Head of caudate nucleus (tissue), 42 donors: ENCODE measurements at regions not wholly inside any gene's neighbourhood (a gene's known extent, or its start where the extent isn't known, plus 50 kb on each side); places are given as distances from the start of the nearest gene placed in this dataset.
A peak's percentile ranks its signal among the peaks of the same experiment; 100 is the strongest.
"Not testable (repeated sequence)": the region's sequence is repeated elsewhere in the genome, so short reads cannot be mapped to it uniquely, and the experiment has no call there.

Experiments
- DNase-seq, 42 donors: peaks; one replicate each; pipeline versions ENCODE4 v3.0.0 to v3.0.0-alpha.2; 2020 to 2021; ENCODE audit warnings: mixed read lengths in 7 of 42
- intact Hi-C: fragments of 100-400 bp; cut with DNase I; formaldehyde crosslinking; loops from one replicate; pipeline ENCODE4 v1.15.0; 2022

DNA sequence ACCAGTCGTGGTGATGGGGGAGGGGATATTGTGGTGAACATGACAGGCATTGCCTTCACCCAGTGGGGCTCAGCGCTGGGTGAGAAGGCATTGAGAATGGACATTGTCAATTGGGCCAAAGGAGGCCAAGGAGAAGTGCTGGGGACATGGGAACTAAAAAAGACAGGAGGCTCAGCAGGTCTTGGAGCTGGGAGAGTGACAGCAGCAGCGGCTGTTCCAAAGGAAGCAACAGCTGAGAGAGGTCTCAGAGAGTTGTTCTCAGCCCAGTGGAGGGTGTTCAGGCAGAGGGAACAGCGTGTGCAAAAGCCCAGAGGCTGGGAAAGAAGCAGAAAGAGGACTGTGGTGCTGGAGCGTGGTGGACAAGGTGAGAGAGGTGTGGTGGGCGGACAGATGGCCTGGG is 56.6 kb upstream of the ASNS start:
- DNase-seq, intact Hi-C loops: not testable (repeated sequence)

DNA sequence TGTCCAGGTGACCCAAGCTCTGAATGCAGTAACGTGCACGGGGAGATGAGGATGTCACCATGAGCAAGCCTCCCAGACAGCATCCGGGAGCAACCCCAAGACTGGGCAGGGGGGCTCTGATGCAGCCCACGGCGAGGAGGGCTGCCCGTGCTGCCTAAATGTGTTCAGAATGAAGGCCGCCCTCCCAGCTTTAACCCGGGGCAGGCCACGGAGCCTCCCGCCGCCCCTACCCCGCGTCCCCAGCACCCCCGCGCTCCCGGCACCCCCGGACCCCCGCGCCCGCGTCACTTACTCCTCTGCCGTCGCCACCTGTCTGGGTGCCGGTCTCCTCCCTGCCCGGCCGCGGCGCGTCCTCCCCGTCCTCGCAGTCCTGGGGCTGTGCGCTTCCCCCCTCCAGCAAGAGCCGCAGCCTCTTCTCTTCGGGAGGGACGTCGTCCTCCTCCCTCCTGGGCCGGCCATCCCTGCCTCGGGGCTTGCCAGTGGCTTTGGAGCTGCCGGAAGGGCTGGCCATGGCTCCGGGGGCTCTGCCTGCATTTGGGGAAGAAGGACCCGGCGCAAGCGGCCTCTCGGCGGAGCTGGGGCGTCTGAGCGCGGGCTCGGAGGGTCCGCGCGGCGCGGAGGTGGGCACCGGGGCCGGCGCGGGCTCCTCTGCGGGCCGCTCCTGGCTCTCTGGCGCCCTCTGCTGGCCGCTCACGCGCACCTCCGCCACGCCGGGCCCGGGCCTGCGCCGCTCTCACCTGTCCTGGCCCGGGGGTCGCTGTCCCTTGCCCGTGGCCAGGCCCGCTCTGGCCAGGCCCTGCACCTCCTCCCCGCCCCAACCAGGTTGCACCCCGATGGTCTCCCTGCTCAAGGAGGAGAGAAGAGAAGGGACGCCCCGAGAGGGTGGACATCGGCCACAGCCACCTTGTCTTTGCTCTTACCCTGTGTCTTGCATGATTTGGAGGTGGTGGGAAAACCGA is 55.9 kb upstream of the ASNS start:
- peak in 40 of 42 donors; percentile 15 to 85 (median 66) for DNase-seq
- intact Hi-C loops: not testable (repeated sequence)
